ENCODE measurements at regions not wholly inside any gene's neighbourhood (a gene's known extent, or its start where the extent isn't known, plus 50 kb on each side); places are given as distances from the start of the nearest gene placed in this dataset.

GRCh38 chr10:88218362-88218761, 354.9 kb downstream of the PTEN start:
- H3K9ac ChIP-seq (ENCODE audit: low read length) = no peak overlapping the region
- no peak overlapping the region for H3K27ac ChIP-seq (ENCODE audit: low read length)
- H4K20me1 ChIP-seq (ENCODE audit: insufficient read depth, low read length) = no peaks in the 10 kb centered on the region
- no peak overlapping the region for H2AFZ ChIP-seq (ENCODE audit: low read depth, low read length)
- no peaks in the 10 kb centered on the region for H3K27me3 ChIP-seq (ENCODE audit: low read depth, low read length)
- no peaks in the 10 kb centered on the region for H3K9me3 ChIP-seq (ENCODE audit: insufficient read depth, low read length)
- no peak overlapping the region for H3K4me3 ChIP-seq (ENCODE audit: low read length)
- peaks cover 4% of the 10 kb centered on the region; the same call in 1 of the 2 replicates for H3K4me1 ChIP-seq (ENCODE audit: low read length)
- H3K36me3 ChIP-seq (replicated peaks; ENCODE audit: low read depth, low read length) = no peaks in the 10 kb centered on the region
- no peaks in the 10 kb centered on the region for H3K79me2 ChIP-seq (ENCODE audit: low read length)
- TF ChIP-seq, protein P1, sequence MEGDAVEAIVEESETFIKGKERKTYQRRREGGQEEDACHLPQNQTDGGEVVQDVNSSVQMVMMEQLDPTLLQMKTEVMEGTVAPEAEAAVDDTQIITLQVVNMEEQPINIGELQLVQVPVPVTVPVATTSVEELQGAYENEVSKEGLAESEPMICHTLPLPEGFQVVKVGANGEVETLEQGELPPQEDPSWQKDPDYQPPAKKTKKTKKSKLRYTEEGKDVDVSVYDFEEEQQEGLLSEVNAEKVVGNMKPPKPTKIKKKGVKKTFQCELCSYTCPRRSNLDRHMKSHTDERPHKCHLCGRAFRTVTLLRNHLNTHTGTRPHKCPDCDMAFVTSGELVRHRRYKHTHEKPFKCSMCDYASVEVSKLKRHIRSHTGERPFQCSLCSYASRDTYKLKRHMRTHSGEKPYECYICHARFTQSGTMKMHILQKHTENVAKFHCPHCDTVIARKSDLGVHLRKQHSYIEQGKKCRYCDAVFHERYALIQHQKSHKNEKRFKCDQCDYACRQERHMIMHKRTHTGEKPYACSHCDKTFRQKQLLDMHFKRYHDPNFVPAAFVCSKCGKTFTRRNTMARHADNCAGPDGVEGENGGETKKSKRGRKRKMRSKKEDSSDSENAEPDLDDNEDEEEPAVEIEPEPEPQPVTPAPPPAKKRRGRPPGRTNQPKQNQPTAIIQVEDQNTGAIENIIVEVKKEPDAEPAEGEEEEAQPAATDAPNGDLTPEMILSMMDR (IDR thresholded peaks at IDR 0.05; ENCODE audit: low read depth, low read length) = no peak
- TF ChIP-seq EZH2phosphoT487 (IDR thresholded peaks at IDR 0.05; ENCODE audit: low read depth) = no peak
- no peak overlapping the region for H3K4me2 ChIP-seq (ENCODE audit: low read length)

GRCh38 chr10:88219753-88220152, 356.3 kb downstream of the PTEN start:
- no peaks in the 10 kb centered on the region for H3K9me3 ChIP-seq (ENCODE audit: insufficient read depth, low read length)
- TF ChIP-seq EZH2phosphoT487 (IDR thresholded peaks at IDR 0.05; ENCODE audit: low read depth) = no peak
- TF ChIP-seq, protein P1 (IDR thresholded peaks at IDR 0.05; ENCODE audit: low read depth, low read length) = no peak
- no peaks in the 10 kb centered on the region for H4K20me1 ChIP-seq (ENCODE audit: insufficient read depth, low read length)
- H2AFZ ChIP-seq (ENCODE audit: low read depth, low read length) = no peak overlapping the region
- H3K27me3 ChIP-seq (ENCODE audit: low read depth, low read length) = no peaks in the 10 kb centered on the region
- H3K27ac ChIP-seq (ENCODE audit: low read length) = no peak overlapping the region
- no peak overlapping the region for H3K4me3 ChIP-seq (ENCODE audit: low read length)
- H3K4me2 ChIP-seq (ENCODE audit: low read length) = no peak overlapping the region
- peaks cover 4% of the 10 kb centered on the region; the same call in 1 of the 2 replicates for H3K4me1 ChIP-seq (ENCODE audit: low read length)
- H3K79me2 ChIP-seq (ENCODE audit: low read length) = no peaks in the 10 kb centered on the region
- H3K36me3 ChIP-seq (replicated peaks; ENCODE audit: low read depth, low read length) = no peaks in the 10 kb centered on the region
- H3K9ac ChIP-seq (ENCODE audit: low read length) = no peak overlapping the region

DNA sequence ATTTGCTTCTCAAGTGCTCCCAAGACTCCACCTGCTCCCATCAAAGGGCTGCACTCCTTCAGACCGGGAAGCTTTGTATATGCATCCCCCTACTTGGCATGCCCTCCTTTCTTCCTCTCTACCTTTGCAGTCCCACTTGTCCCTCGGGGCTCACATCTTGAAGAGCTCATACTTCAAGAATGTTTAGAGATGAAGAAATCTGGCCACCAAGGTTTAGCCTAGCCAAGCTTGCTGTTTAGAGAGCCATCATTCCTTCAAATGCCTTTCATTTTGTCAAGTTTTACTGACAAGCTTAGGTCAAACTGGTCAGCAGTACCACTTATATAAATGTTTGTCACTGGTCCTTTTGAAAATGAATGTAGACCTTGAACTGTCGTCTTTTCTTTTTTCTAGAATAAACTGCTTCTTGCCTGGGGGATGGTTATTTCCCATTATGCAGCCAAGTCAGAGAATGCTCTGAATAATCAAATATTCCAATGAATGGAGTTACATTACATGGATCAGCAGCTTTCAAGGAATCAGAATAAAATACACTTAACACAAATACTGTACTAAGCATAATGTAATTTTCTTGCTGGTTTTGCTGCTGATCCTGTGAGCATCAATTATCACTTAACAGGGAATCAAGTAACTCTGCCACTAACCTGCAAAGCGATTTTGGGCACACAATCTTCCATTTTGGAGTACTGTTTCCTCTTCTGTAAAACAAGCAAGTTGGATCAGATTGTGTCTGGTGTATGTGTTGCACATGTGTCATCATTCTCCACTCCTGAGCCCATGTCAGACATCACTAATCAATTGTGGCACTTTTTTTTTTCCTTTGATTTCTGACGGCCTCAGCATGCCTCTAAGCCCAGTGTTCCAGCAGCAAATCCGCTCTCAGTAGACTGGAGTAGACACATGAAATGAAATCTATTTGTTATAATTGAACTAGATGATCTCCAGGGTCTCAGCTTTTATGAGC, 357.9 kb downstream of the PTEN start:
- Histone ChIP-seq H3K79me2 (ENCODE audit: low read length) (no peaks in the 10 kb centered on the region), H3K4me2 (ENCODE audit: low read length) (no peak overlapping the region), H3K4me1 (ENCODE audit: low read length) (peaks cover 4% of the 10 kb centered on the region; the same call in 1 of the 2 replicates), H2AFZ (ENCODE audit: low read depth, low read length) (no peak overlapping the region), H3K4me3 (ENCODE audit: low read length) (no peak overlapping the region), H4K20me1 (ENCODE audit: insufficient read depth, low read length) (no peaks in the 10 kb centered on the region), H3K9me3 (ENCODE audit: insufficient read depth, low read length) (no peaks in the 10 kb centered on the region), H3K27ac (ENCODE audit: low read length) (no peak overlapping the region), H3K27me3 (ENCODE audit: low read depth, low read length) (no peaks in the 10 kb centered on the region), H3K9ac (ENCODE audit: low read length) (no peak overlapping the region), H3K36me3 (replicated peaks; ENCODE audit: low read depth, low read length) (no peaks in the 10 kb centered on the region)
- no peak for TF ChIP-seq EZH2phosphoT487 (IDR thresholded peaks at IDR 0.05; ENCODE audit: low read depth)
- TF ChIP-seq, protein P1 (IDR thresholded peaks at IDR 0.05; ENCODE audit: low read depth, low read length) = no peak

- Histone ChIP-seq H3K9ac (ENCODE audit: low read length) (no peak overlapping the region), H3K27ac (ENCODE audit: low read length) (no peak overlapping the region), H3K27me3 (ENCODE audit: low read depth, low read length) (no peaks in the 10 kb centered on the region), H3K79me2 (ENCODE audit: low read length) (no peaks in the 10 kb centered on the region), H3K9me3 (ENCODE audit: insufficient read depth, low read length) (no peaks in the 10 kb centered on the region), H2AFZ (ENCODE audit: low read depth, low read length) (no peak overlapping the region), H3K4me1 (ENCODE audit: low read length) (no peaks in the 10 kb centered on the region), H3K4me2 (ENCODE audit: low read length) (no peak overlapping the region), H4K20me1 (ENCODE audit: insufficient read depth, low read length) (no peaks in the 10 kb centered on the region), H3K4me3 (ENCODE audit: low read length) (no peak overlapping the region), H3K36me3 (replicated peaks; ENCODE audit: low read depth, low read length) (no peaks in the 10 kb centered on the region)
- TF ChIP-seq EZH2phosphoT487 (IDR thresholded peaks at IDR 0.05; ENCODE audit: low read depth) = no peak
- TF ChIP-seq, protein P1 (IDR thresholded peaks at IDR 0.05; ENCODE audit: low read depth, low read length) = no peak
Observed at GRCh38 chr10:88222881-88223280, 359.5 kb downstream of the PTEN start.
